ENCODE measurements at regions not wholly inside any gene's neighbourhood (a gene's known extent, or its start where the extent isn't known, plus 50 kb on each side); places are given as distances from the start of the nearest gene placed in this dataset.

DNA sequence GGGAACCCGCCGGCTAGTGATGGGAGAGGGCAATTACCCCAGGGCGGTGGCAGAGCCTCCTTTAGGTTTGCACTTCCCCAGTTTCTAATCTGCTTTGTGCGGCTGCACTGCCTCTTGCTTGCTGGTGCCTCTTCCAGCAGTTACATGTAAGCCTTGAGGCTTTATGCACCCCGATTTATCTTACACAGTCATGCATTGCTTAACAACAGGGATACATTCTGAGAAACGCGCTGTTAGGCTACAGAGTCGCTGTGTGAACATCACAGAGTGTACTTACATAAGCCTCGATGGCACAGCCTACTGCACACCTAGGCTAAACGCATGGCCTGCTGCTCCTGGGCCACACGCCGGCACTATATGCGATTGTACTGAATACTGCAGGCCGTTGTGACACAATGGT lies 155.6 kb upstream of the MKI67 start:
- no peak for DNase-seq (ENCODE audit: low spot score)

DNA sequence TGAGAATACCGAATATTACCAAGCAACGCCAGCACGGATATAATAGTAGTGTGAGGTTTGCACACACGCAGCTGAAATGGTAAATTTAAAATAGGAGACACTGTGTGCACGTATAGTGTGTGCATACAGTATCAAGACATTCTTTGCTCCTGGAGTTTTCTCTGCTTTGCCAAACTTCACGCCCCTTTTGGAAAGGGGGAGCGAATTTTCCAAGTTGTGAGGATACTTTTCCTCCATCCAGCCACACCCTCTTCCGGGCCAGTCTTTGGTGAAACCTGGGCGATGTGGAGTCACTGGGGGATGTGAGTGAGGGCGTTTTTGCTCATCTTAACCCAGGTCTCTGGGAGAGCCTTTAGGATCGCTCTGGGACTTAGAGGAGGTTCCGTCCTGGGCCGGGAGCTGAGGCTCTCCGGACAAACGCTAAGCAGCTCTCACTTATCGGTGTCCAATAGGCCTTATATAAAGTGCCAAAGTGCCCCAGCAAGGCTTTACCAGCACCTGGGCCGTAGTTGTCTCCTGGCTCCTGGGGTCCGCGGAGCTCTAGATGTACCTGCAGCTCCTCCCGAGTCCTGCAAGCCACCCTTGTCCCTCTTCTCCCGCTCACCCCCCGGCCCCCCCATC lies 160.0 kb upstream of the MKI67 start:
- no peak for DNase-seq (ENCODE audit: low spot score)

DNA sequence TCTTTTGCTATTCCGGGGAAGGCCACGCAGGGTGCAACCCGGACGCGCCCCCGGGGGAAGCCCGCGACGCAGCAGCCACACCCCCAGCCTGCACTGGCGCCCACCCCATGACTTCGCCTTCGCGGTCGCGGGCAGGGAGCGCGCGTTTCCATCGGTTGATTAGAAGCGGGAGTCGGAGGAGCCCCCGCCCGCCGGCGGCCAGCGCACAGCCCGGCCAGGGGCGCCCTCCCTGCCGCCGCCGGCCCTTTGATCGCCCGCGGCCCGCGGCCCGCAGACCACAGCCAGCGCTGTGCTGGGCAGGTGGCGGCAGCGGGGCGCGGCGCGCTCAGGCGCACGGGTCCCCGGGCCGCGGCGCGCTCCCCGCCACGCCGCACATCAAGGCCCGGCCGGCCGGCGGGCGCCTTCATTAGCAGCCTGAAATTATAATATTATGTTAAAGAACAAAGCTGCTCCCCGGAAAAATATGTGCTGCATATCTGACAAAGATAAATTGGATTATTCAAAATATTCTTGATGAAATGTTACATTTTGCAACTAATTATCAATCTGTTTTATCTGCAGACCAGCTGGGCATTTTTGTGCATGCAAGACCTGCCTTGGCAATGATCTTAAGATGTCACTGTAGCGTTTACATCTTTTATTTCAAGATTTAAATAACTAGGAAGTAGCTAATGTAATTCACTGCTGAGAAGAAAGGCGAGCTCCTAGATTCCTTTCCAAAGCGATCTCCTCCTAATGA lies 160.7 kb upstream of the MKI67 start:
- DNase-seq (ENCODE audit: low spot score): no peak

DNA sequence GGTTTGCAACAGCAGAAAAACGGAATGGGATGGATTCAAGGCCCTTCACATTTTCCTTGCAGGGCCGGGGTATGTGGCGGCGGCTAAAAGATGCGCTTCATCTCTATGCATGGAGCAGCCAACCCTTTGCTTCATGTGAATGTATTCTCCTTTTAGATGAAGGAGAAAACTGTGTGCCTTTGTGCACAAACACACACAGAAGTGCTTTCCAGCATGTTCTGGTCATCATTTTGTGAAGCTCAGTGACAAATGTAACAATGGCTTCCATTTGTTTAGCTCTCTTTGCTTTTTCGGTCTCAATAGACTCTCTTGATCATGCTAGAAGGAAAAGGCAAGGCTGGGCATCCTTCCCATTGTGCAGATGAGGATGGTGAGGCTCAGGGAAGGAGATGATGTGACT lies 161.7 kb upstream of the MKI67 start:
- DNase-seq (ENCODE audit: low spot score): no peak

DNA sequence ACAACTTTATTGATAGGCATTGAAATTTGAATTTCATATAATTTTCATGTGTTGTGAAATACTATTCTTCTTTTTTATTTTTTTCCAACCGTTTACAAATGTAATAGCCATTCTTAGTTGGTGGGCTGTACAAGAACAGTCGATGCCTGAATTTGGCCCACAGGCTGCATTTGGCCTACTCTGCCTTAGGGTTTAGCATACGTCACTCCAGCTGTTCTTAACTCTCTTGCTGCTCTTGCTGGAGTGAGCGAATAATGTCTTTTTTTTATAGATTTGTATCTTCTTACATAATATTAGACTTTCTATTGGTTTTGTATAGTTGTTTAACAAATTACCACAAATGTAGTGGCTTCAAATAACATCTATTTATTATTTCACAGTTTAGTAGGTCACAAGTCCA lies 163.4 kb upstream of the MKI67 start:
- DNase-seq (ENCODE audit: low spot score): no peak

DNA sequence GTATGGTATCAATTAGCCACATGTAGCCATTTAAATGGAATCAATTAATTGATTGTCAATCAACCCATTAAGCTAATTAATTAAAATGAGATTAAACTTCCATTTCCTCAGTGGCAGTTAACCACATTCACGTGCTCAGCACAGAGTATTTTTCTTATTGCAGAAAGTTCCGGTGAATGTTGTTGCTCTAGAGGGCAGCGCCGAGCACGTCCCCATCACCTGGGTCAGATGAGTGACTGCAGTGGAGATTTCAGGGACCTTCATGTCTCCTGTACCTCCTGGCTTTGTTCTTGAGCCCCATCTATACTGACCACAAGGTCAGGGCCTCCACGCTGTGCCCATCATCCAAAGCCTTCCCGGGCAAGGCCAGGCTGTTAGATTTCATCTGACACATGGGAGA lies 168.8 kb upstream of the MKI67 start:
- no peak for DNase-seq (ENCODE audit: low spot score)

DNA sequence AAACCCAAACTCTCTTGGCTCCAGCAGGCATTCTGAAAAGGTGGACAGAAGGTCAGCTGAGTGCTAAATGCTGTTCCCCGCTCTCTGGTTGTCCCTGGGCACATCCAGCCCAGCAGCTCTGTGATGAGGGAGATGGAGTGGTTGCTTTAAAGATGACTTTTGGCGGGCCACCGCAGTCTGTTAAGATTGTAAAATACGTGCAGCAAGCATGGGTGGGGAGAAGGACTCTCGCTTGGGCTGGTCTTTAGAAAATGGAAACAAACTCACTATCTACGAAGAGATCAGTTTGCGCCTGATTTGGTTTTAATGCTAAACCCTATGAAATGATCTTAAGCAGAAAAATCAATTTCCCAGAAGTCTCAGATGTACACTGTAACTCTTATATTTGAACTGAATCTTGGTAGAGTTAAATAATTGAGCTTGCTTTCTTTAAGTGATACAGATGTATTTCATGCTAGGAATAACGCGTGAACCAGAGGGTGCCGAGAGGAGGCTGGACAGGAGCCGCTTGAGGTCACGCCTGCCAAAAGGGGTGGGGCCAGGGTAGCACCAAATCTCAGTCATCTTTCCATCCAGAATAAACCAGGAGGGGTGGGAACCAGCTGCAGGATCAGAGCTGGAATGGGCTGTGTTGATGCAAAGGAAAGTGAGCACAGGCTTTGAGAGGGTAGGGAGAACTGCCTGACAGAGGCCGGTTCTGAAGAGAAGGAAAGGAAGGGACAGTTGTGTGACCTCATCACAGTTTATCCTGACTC lies 170.2 kb upstream of the MKI67 start:
- DNase-seq (ENCODE audit: low spot score): no peak

DNA sequence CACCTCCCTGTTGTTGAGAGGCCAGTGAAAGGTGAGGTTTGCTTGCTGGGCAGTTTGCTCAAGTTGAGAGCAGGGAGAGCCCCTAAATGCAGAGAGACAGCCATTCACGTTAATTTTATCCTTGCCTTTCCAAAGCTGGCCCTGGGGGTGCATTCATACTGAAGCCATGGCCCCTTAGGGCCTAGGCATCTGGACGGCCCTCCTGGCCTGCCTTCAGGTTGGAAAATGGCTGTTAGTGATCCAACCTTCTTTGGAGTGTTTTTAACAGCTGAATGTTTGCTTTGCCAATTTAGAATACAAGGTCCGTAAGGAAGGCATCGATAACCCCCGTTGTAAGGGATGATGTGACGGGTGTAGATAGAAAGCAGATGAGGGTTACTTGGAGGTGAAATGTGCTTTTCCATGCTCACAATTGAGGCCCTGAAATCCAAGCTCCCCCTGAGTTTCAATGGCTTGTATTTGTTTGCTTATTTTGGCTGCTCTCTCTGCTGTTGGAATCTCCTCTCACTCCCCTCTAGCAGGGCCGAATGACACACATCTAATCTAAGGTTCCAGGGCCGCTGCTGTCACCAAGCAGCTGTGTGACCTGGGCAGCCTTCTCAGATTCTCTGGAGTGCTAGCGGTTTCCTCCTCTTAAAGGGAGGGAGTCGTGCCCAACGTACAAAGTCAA lies 171.6 kb upstream of the MKI67 start:
- DNase-seq (ENCODE audit: low spot score): no peak

DNA sequence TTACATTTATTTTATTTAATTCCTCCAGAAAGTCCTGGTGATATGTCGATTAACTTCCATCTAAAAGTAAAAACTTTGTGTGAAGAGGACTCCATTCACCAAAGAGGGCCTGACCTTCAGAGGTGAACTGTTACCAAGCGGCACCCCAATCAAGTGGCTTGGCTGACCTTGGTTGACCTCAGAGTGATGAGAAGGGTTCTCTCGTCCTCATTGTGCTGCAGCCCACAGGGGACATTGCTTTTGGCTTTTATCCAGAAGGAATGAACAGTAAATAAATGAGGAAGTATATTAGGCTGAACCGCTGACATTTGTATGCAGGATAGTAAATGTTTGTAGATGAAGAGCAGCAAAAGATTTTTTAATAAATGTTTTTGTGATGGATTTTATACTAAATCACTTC lies 172.4 kb upstream of the MKI67 start:
- DNase-seq (ENCODE audit: low spot score): no peak

DNA sequence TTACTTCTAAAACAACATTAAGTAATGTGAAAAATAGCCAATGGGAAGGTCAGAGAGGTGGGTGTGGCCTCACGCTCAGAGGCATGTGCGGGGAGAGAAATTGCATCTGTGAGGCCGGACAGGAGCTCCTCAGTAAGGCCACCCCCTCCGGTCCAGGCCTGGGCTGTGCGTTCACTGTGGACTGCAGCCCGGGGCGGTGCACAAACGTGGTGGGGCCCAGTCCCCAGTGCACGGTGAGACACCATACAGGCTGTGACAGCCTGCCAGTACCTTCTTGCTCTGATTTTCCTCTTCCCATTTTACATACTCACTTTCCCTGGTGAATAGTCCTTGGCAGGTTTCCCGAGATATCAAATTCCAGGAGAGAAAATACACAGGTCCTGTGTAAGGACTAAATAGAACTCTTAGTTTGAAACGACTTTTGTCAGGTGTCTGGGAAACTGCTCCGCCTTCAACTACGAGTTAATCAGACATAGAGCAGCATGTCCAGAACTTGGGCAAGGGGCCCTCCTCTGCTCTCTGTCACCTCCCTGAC lies 174.1 kb upstream of the MKI67 start:
- no peak for DNase-seq (ENCODE audit: low spot score)

DNA sequence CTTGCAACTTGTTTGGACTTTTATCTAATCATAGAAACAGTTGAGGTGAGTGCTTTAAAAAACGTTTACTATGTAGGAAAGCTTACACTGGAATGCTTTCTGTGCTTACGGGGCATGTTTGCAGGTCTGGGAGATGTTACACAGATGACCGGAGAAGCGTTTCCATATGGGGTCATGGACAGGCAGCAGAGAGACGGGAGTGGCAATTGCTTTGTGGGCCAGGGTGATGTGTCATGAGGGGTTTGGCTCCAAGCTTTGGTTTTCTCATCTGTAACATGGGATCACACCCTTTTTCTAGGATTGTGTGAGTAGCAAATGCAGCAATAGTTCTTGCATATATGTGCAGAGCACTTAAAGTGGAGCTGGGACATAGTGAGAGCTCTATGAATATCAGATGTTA lies 174.8 kb upstream of the MKI67 start:
- DNase-seq (ENCODE audit: low spot score): no peak

DNA sequence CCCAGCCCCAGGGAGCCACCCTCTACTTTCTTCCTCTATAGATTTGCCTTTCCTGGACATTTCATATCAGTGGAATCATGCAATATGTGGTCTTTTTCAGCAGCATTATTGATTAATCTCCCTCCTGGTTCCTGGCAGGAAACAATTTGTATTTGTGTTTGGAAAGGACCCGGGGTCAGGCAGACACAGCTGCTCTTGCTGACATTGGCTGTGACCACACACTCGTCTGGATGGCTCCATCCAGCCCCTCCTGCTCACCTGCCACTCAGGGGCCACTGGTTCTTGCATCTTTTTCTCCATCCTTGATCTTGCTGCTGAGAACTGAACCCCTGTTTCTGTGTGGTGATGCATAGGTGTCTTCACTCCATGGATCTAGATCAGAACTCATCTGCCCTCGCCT lies 176.6 kb upstream of the MKI67 start:
- DNase-seq (ENCODE audit: low spot score): no peak

DNA sequence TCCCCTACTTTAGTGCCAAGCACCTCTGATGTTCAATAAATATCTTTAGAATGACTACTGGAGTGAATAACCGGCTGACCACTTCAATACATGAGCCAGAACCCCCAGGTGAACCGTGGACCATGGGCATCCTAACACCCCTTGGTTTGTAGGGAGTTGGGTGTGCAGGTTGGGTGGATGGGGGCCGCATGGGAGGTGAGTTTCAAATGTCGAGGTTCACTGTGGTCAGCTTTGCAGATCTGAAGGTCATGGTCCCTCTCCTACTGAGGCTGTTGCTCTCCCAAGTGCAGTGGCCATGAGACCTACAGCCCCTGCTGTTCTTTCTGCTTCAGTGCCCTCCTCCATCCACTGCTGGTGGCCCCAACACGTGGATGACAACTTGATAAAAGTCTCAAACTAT lies 178.0 kb upstream of the MKI67 start:
- DNase-seq (ENCODE audit: low spot score): no peak

DNA sequence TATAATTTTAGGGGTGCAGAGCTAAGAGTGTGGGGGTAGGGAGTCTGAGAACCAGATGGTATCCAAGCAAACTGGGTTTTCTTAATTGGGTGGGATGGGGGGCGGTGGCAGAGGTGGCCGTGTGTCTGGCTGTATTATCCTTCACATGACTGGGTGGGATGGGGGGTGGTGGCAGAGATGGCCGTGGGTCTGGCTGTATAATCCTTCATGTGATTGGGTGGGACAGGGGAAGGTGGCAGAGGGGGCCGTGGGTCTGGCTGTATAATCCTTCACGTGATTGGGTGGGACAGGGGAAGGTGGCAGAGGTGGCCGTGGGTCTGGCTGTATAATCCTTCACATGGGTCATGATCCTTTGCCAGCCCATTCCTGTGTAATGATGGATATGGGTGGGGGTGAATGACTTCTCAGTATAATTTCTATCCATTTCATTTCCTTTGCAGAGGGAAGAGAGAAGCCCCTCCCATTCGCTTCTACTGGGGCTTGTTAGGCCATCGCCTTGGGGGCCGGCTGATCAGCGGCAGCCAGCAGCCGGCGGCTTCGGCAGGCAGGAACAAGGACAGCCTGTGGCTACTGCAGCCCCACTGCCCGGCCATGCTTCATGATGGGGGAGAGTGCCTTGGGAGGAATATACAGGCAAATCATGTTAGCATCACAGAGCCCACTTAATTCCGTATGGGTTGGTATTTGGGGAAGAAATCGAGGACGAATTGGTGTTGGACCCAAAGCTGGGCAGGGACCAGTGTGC lies 179.6 kb upstream of the MKI67 start:
- no peak for DNase-seq (ENCODE audit: low spot score)

DNA sequence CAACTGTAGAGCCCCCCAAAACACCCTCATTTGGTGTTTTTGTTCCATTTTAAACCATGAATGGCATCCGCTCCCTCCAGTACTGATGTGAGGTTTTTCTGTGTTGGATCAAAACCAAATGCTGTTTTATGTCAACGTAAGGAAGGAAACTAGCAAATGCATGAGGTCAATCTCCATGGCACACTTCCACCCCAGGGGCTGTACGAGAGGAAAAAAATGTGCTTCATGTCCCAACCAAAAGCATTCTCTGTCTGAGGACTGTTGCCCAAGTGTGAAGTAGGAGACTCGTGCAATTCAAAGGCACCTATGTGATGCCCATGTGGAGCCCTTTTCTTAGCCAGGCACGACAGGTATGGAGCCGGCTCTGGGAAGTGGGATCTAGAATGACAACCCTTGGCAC lies 180.3 kb upstream of the MKI67 start:
- no peak for DNase-seq (ENCODE audit: low spot score)

DNA sequence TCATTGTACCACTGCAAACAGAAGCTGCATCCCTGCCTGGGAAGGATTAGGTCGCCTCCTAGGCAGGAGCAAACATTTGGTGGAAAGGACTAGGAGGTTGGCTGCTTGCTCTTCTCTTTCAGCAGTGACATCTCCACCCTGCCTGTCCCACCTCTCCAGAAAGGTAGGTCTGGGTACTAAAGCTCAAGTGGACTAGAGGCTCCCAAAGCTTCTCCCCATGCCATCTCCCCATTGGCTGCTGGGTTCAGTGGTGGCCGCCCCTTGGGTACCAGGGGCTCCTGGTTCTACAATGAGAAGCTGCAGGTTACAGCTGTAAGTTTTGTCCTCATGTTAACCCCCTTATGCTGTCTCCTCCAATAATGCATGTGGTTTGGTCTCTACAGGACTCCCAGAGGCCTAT lies 180.7 kb upstream of the MKI67 start:
- no peak for DNase-seq (ENCODE audit: low spot score)

DNA sequence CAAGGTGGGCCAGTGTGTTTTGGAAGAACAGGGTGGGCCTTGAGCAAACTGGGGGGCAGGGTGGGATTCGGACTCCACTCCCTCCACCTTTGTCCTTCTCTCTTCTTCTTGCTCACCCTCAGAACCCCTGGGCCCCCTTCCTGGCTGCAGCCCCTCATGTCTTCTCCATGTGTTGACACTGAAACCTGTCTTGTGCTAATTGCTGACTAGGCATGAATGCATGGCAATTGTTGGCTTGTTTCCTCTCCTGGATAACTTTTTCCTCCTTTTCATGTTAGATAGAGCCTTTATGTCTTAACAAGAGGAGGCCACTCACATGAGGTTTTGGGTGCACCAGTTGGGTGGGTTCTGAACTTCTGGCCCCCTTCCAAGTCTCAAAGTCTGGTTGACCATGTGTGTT lies 181.6 kb upstream of the MKI67 start:
- DNase-seq (ENCODE audit: low spot score): no peak

DNA sequence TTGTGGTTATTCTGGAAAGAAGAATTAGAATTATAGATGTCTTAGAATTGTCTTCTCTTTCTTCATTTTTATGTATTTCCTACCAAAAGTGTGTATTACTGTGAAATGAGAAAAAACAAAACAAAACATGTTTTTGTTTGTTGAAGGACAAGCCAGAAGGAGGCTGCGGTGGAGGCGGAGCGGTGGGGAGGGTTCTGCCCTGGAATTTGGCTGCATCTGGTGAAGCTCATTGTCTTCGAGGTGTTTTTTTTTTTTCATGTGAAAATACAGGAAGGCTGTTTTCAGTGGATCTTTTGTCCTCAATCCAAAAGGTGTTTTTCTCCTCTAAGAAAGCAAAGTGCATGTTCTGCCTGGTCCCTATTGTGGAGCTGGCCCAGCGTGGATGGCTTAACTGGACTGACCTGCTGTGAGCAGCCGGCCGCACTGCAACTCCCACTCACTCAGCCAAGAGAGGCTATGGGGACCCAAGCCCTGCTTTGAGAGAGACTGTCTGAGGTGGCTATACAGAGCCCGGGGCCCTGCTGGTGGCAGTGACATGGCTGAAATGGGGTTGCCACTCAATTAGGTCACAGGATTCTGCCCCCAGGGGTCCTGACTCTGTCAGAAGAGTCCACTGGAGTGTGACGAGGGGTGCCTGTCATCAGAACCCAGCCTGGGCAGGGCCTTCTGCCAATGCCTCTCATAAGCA lies 184.9 kb upstream of the MKI67 start:
- DNase-seq (ENCODE audit: low spot score): no peak

DNA sequence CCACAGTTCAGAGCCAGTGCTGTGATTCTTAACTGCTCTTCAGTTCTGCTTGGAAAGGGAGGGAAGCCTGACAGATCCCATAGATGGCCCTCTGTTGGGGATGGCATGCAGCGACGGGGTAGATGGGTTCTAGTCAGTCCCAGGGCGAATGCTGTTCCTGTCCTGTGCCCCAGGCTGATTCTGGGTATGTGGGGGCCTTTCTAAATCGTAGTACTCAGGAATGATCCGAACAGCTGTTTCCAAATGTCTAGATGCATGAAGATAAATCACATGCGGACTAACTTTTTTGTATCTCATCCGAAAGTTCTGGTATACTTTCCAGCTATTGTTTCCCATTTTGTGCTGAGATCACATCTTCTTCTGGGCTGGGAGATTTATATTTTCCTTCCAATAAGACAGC lies 186.0 kb upstream of the MKI67 start:
- no peak for DNase-seq (ENCODE audit: low spot score)

DNA sequence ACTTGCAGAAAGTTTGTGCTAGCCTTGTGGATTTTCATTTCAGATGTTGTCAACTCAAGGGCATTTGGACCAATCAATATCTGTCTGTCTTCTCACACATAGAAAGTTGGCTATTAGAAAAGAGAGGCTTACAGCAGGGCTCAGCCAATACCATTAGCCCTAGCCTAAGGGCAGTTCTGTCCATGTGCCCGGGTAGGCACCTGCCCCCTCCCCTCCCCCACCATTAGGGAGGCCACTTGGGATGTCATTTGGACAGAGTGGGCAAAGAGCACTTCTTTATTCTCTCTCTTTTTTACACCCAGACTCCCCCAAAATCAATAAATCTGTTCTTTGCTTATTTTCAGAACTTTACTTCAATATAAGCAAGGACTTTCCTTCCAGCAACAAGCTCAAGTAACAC lies 188.5 kb upstream of the MKI67 start:
- DNase-seq (ENCODE audit: low spot score): no peak

DNA sequence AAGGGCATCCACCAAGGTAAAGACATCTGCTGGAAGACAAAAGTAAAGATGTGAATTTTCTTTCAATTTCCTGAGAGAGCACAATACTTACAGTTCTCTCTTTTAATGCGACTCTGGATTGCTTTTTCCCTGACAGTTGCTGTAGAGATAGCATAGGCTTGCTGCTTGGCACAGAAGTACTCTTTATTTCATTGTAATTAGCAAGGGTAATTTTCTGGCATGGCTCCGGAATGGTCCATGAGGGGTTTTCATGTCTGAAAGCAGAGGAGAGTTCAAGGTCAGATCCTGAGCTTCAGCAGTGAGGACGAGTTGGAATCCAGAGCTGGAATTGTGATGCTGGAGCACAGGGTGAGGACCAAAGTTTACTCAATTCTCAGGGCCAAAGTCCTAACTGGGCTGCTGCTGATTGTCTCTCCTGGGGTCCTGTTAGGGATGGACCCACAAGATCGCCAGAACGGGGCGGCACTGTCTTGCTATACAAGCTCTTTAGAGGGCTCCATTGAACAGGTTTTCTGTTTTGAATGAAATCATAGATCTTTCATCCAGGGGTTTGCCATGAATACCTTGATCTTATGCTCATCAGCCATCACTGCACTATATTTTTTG lies 190.0 kb upstream of the MKI67 start:
- DNase-seq (ENCODE audit: low spot score): no peak
